ENCODE measurements at regions not wholly inside any gene's neighbourhood (a gene's known extent, or its start where the extent isn't known, plus 50 kb on each side); places are given as distances from the start of the nearest gene placed in this dataset.

DNA sequence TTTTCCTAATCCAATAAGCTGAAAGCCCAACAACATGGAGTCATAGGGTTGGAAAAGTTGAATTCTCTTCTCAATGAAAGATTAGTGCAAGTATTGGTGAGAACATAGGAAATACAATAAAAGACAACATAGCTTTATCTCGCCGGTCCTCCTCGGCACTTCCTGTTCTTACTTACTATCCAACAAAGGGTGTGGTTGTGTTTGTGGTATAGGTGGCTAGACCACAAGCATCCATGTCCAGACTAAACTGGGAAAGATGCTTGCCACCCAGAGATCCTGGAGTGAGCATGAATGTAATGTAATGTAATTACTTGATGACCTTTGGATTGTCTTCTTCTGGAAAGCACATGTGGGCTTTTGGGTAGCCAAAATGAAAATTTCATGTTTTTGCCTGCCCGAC, 223.8 kb downstream of the CPE start (continued):
- TF ChIP-seq AFF4 (CRISPR knock-in tag; IDR thresholded peaks at IDR 0.05; ENCODE audit: borderline replicate concordance) (no peak), ZNF423 (CRISPR knock-in tag; IDR thresholded peaks at IDR 0.05) (no peak), TP53 (CRISPR knock-in tag; IDR thresholded peaks at IDR 0.05) (no peak)

DNA sequence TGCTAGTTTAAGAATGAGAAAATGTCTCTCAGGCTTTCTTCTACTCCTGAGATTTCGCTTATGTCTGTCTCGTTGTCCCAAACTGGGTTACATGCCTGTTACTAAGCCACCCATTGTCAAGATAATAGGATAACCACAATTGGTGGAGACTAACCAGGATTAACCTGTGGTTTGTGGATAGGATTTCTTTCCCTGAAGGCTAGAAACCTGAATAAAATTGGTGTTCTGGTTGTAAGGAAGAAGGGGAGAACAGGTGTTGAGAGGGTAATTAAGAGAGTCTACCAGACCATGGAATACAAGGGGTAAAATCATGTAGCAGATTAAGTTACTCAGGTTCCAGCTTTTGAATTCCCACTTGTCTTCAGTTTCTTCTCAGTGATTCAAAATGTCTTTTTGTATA, 225.4 kb downstream of the CPE start:
- Mint-ChIP-seq H3K36me3 (no peaks in the 10 kb centered on the region), H3K4me1 (peaks cover under 1% of the 10 kb centered on the region), H3K27me3 (ENCODE audit: low read depth) (no peaks in the 10 kb centered on the region; the same call in 1 of the 2 replicates), H3K4me3 (no peak overlapping the region), H3K9me3 (peaks cover 4% of the 10 kb centered on the region), H3K27ac (no peak overlapping the region)
- ChIA-PET CTCF (no interaction called here), POLR2A (no interaction called here)
- no peak for TF ChIP-seq ZNF263 (CRISPR knock-in tag; IDR thresholded peaks at IDR 0.05; ENCODE audit: low read depth)
- no peak for TF ChIP-seq ELF4 (CRISPR knock-in tag; IDR thresholded peaks at IDR 0.05; ENCODE audit: low read depth)
- no peak for TF ChIP-seq OVOL2 (CRISPR knock-in tag; IDR thresholded peaks at IDR 0.05; ENCODE audit: borderline replicate concordance)
- ATAC-seq (no peak), DNase-seq (ENCODE audit: low spot score) (no peak)

DNA sequence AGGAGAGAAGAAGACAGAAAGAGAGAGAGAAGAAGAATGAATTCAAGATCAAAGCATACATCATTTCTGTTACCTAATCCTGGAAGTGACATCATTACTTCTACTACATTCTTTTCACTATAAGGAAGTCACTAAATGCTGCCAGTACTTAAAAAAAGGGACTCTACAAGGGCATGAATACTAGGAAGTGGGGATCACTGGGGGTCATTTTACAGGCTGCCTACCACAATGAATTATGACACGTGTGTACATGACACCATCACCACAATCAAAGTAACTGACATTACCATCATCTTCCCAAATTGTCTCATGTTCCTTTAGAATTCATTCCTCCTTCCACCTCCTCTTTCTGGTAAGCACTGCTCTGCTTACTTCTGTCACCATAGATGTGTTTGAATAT, 227.0 kb downstream of the CPE start:
- Mint-ChIP-seq H3K27me3 (ENCODE audit: low read depth) (no peaks in the 10 kb centered on the region; the same call in 1 of the 2 replicates), H3K36me3 (no peaks in the 10 kb centered on the region), H3K9me3 (peaks cover 4% of the 10 kb centered on the region), H3K27ac (no peak overlapping the region), H3K4me3 (no peak overlapping the region), H3K4me1 (peaks cover 17% of the 10 kb centered on the region)
- POLR2A ChIA-PET = no interaction called here
- CTCF ChIA-PET = no interaction called here
- DNase-seq (ENCODE audit: low spot score) = no peak
- no peak for ATAC-seq
- TF ChIP-seq TP53 (CRISPR knock-in tag; IDR thresholded peaks at IDR 0.05) (no peak), TEAD1 (CRISPR knock-in tag; IDR thresholded peaks at IDR 0.05) (no peak), ELF4 (CRISPR knock-in tag; IDR thresholded peaks at IDR 0.05; ENCODE audit: low read depth) (no peak), ATF1 (CRISPR knock-in tag; IDR thresholded peaks at IDR 0.05) (no peak), PRRX2 (CRISPR knock-in tag; IDR thresholded peaks at IDR 0.05) (no peak), NR2C2 (CRISPR knock-in tag; IDR thresholded peaks at IDR 0.05) (no peak), MYBL2 (CRISPR knock-in tag; IDR thresholded peaks at IDR 0.05) (no peak), SP1 (CRISPR knock-in tag; conservative IDR thresholded peaks at IDR 0.05) (no peak), NR3C1 (CRISPR knock-in tag; conservative IDR thresholded peaks at IDR 0.05; ENCODE audit: low read depth) (no peak), HMGA2 (CRISPR knock-in tag; IDR thresholded peaks at IDR 0.05) (no peak), ZNF416 (CRISPR knock-in tag; IDR thresholded peaks at IDR 0.05) (no peak), KAT7 (CRISPR knock-in tag; IDR thresholded peaks at IDR 0.05; ENCODE audit: borderline replicate concordance) (no peak), E2F4 (CRISPR knock-in tag; IDR thresholded peaks at IDR 0.05; ENCODE audit: borderline replicate concordance, low read depth) (no peak)
- TF ChIP-seq, protein P1, sequence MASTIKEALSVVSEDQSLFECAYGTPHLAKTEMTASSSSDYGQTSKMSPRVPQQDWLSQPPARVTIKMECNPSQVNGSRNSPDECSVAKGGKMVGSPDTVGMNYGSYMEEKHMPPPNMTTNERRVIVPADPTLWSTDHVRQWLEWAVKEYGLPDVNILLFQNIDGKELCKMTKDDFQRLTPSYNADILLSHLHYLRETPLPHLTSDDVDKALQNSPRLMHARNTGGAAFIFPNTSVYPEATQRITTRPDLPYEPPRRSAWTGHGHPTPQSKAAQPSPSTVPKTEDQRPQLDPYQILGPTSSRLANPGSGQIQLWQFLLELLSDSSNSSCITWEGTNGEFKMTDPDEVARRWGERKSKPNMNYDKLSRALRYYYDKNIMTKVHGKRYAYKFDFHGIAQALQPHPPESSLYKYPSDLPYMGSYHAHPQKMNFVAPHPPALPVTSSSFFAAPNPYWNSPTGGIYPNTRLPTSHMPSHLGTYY (CRISPR knock-in tag; IDR thresholded peaks at IDR 0.05) = no peak
- TF ChIP-seq, protein P2, sequence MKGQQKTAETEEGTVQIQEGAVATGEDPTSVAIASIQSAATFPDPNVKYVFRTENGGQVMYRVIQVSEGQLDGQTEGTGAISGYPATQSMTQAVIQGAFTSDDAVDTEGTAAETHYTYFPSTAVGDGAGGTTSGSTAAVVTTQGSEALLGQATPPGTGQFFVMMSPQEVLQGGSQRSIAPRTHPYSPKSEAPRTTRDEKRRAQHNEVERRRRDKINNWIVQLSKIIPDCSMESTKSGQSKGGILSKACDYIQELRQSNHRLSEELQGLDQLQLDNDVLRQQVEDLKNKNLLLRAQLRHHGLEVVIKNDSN (CRISPR knock-in tag; IDR thresholded peaks at IDR 0.05) = no peak
- TF ChIP-seq, protein P3, sequence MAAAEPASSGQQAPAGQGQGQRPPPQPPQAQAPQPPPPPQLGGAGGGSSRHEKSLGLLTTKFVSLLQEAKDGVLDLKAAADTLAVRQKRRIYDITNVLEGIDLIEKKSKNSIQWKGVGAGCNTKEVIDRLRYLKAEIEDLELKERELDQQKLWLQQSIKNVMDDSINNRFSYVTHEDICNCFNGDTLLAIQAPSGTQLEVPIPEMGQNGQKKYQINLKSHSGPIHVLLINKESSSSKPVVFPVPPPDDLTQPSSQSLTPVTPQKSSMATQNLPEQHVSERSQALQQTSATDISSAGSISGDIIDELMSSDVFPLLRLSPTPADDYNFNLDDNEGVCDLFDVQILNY (CRISPR knock-in tag; IDR thresholded peaks at IDR 0.05) = no peak
- TF ChIP-seq, protein P4, sequence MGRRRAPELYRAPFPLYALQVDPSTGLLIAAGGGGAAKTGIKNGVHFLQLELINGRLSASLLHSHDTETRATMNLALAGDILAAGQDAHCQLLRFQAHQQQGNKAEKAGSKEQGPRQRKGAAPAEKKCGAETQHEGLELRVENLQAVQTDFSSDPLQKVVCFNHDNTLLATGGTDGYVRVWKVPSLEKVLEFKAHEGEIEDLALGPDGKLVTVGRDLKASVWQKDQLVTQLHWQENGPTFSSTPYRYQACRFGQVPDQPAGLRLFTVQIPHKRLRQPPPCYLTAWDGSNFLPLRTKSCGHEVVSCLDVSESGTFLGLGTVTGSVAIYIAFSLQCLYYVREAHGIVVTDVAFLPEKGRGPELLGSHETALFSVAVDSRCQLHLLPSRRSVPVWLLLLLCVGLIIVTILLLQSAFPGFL (CRISPR knock-in tag; IDR thresholded peaks at IDR 0.05; ENCODE audit: borderline replicate concordance) = no peak

Data from WTC11 (cell line).